Activated CD4-positive, alpha-beta T cell treated with anti-CD3 and anti-CD28 coated beads, Interleukin-2, Interleukin-4, amounts not matched to agents 100 ng/mL and 50 ng/mL, durations not matched to agents 16 hours and 8 hours (primary cell): ENCODE measurements at regions not wholly inside any gene's neighbourhood (a gene's known extent, or its start where the extent isn't known, plus 50 kb on each side); places are given as distances from the start of the nearest gene placed in this dataset.
"Not testable (repeated sequence)": the region's sequence is repeated elsewhere in the genome, so short reads cannot be mapped to it uniquely, and the experiment has no call there.

Experiments used
- DNase-seq: peaks from one replicate; pipeline ENCODE4 v3.0.0-alpha.2; 2020; ENCODE audit warnings: low spot score

DNA sequence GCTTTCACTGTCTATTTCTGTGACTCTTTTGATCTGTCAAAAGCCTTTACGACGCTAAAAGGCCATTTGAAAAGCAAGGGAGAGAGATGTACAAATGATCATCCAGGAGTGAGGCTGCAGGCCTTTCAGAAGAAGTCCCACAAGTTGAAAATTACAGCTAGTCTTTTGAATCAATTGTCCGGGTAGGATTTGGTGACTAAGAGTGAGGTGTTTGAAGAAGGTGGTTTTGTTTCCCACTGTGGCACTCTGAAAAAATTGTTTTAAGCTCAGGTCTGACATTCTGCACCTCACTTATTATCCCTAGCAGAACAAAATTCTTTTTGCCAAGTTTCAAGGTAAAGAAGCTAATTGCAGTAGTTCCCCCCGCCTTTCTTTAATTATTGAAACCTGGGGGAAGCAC, 50.8 kb upstream of the TMEM108 start:
- no peak for DNase-seq

DNA sequence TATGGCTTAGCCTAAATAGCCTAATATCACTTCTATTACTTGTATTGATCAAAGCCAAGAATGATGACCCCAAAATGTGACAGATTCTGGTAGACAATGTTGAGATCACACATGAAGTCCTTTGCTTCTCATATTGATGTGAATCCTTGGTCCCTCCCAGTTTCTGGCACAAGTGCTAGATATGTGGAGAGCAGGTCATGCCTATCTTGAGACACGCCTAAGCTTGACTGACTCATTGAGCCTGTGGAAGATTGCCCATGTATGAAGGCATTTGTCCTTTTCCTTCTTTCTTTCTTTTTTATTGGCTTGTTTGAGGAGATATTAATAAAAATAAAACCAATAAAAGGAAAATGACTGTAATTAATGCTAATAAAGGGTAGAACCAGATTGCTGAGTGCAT, 54.0 kb upstream of the TMEM108 start:
- no peak for DNase-seq

- no peak for DNase-seq
These were observed 54.9 kb upstream of the TMEM108 start for GRCh38 chr3:132983143-132983770.

DNA sequence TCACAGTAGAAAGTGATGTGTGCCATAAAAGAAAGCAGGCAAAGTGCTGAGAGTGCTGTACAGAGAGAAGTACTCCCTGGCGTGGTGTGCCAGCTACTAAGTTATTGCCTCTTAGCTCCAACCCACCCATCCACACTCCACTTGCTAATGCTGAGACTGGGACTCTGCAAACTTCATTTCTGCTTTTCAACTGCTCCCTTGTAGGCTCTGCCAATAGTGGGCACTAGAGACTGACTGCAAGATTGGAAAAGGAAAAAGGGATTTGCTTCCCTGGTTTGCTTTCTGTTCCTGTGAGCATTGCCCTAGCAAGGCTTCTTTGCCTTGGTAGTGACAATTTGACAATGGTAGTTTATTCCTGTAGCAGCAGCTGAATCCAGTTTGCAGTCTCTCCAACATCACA, 56.5 kb upstream of the TMEM108 start:
- no peak for DNase-seq

GRCh38 chr3:132980102-132980501, 58.1 kb upstream of the TMEM108 start:
- no peak for DNase-seq

DNA sequence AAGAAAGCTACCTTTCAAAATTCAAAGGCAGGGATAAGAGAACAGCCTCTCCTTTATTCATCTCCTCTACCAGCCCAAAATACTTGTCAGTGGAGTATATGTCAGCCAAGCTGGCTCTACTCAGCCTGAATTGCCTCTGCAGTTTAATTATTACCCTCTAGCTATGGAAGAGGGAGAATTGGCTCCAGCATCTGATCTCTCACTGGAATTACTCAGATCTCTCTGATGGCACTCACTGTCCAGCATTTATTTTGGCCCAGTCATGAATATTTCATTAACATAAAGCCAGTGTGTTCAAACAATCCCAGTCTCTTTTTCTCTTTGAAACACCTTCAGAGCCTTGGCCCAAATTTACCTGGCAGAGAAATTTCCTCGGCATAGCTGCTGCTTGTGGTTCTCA, 58.6 kb upstream of the TMEM108 start:
- no peak for DNase-seq

- DNase-seq = not testable (repeated sequence)
These were observed 59.2 kb upstream of the TMEM108 start for GRCh38 chr3:132978946-132979345.

GRCh38 chr3:132978464-132978863, 59.7 kb upstream of the TMEM108 start:
- DNase-seq = no peak

- DNase-seq = no peak
These were observed 64.1 kb upstream of the TMEM108 start for GRCh38 chr3:132974097-132974496.

DNA sequence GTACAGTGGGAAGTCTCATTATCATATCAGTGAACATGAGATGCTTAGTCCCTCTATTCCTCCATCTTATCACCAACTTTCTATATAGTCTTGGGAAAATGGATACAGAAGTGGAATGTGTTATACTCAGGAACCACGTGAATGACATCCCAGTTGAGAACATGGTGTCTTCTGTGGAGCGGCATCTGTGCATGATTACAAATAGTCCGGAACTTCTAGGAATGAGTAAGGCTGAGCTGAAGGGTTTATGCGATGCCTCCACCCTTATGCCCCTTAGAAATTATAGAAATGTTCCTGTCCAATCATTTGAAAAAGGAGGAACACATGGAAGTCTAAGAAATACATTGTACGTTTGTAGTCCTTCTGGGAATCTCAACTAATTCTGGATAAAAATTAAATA, 64.8 kb upstream of the TMEM108 start:
- no peak for DNase-seq

DNA sequence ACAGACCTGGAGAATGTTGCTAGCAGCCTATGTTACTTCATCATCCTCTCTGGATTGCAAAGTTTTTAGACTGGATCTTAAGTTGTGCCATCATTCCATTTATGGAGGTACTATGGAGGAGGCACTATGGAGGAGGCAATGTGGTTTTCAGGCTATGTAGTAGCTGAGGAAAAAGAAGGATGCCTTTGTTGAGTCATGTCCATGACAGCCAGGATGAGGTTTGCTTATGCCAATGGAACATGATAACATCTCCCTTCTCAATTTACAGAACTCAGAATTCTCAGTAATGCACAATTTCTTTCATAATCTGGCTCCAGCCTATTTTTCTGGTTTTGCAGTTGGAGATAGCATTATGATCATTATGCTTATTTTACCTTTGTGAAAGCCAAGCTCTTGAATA, 65.9 kb upstream of the TMEM108 start:
- DNase-seq = no peak

DNA sequence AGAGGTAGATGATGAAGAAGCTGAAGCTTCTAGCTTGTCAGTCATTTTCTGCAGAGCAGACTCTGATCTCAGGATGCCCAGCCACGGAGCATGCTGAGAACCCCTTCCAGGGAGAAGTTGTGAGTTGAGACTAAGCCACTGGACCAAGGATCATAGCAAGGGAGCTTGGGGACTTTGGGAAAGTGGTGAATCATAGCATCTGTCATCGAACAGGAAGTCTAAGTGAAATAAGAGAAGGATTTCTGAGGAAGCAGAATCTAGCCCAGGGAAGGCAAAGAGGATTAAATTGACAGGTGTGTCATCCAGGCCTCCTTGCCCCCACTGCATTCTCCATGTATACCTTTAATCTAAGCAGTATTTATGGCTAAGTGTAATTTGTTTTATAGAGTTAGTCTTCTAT, 71.8 kb upstream of the TMEM108 start:
- no peak for DNase-seq

DNA sequence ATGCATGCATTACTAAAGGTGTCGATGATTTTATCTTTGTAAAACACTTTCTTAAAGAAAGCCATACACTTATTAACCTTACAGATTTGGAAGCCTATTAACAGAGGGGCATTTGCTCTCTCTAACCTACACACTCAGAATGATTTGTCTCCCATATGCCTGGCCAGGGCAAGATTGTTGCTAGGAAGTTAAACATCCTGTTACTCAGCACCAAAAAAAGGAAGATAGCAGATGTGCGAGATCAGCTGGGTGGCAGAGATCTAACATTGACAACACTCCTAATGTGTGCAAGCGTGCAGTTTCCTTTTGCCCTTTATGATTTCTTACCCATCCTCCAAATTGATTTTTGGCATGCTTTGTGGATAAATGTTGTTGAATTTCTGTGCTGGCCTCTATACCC, 73.9 kb upstream of the TMEM108 start:
- DNase-seq = no peak

DNA sequence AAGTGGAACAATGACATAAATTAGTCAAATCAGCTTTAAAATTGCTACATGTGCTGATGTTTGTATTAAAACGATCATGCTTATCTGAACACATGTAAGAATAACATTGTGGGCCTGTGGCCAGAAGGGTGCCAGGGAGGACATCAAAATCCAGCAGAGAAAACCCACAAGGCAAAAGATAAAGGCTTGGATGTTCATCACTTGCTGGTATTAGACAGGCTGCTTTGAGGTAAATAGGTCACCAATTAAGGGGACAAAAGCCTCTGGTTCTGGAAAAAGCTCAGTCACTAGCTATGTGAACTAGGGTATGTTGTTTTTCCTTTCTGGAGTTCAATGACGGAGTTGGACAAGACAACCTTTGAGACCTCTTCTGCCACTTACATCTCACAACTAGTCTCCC, 74.4 kb upstream of the TMEM108 start:
- no peak for DNase-seq

DNA sequence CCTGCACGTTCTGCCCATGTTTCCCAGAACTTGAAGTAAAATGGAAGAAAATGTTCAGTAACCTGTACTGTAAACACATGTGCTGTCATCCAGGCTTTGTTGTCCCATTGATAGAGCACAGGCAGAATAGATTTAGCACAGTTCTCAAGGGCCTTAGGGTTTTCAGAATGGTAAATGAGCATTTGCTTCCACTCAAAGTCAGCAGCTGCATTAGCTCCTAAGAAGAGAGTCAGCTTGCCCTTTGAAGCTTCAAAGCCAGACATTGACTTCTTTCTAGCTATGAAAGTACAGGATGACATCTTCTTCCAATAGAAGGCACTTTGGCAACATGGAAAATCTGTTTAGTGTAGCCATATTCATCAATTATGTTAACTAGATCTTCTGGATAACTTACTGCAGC, 76.2 kb upstream of the TMEM108 start:
- no peak for DNase-seq

- no peak for DNase-seq
These were observed 84.5 kb upstream of the TMEM108 start for GRCh38 chr3:132953683-132954082.

GRCh38 chr3:132927896-132928295, 110.3 kb upstream of the TMEM108 start:
- DNase-seq = no peak

GRCh38 chr3:132926098-132926497, 112.1 kb upstream of the TMEM108 start:
- no peak for DNase-seq

DNA sequence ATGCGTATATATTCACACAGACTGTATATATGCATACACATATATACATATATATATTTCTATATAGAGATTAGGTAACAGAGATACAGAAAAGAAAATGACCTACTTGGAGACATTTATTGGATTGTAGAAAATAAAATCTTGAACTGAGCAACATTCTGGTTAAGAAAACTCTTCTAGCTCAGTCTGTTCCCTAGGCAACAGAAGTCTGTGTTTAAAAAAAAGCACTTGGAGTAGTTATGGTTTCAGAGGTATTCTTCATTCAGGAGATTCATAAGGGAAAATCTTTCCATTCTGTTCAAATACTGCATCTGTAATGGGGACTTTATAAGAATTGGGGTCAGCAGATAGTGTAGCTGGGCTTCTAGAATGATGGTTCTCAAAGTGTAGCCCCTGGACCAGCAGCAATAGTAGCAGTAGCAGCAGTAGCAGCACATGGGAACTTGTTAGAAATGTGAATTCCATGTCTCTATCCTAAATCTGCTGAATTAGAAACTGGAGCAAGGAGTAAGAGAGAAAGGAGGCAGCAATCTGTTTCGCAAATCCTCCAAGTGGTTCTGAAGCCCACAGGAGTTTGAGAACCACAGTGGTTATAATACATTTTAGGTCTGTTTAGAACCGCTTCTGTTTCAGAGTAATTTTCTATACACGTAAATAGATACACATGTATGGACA, 112.8 kb upstream of the TMEM108 start:
- DNase-seq = no peak

DNA sequence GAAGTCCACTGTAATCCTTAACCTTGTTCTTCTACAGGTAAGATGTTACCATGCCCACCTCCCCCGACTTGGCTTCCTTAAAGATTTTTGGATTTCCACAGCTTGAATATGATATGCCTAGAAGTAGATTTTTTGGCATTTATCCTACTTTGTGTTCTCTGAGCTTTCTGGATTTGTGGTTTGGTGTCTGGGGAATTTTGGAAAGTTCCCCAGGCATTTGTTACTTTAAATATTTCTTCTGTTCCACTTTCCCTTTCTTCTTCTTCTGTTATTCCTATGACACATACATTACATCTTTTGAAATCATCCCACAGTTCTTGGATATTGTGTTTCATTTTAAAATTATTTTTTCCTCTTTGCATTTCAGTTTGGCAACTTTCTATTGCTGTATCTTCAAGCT, 122.1 kb upstream of the TMEM108 start:
- DNase-seq = no peak

- no peak for DNase-seq
These were observed 125.8 kb upstream of the TMEM108 start for GRCh38 chr3:132912416-132912753.

GRCh38 chr3:132911741-132912415, 126.3 kb upstream of the TMEM108 start:
- no peak for DNase-seq

DNA sequence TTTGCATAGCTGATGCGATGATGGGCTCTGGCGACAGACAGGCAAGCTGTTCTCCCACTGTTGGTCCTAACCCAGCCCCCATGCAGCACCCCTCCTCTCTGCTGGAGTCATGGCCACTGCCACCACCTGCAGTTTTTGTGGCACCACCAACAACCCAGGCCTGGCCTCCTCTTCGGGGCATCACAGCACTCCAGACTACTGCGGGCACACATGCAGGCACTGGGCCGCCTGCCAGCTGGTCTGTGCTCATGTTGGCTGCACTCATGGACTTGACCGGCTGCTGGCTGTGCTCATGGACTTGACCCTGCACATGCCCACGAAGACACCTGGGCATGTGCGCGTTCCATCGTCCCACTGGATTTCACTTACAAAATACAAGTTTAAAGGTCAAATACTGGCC, 130.9 kb upstream of the TMEM108 start:
- no peak for DNase-seq

- DNase-seq = no peak
These were observed 137.7 kb upstream of the TMEM108 start for GRCh38 chr3:132900481-132900880.
